LNCAP (cell line): ENCODE measurements at regions not wholly inside any gene's neighbourhood (a gene's known extent, or its start where the extent isn't known, plus 50 kb on each side); places are given as distances from the start of the nearest gene placed in this dataset.

Experiments used
- CTCF ChIP-seq: fragments of 450-650 bp; IDR thresholded peaks from 2 replicates; pipeline ENCODE4 v1.5.1; 2017; ENCODE audit warnings: mild to moderate bottlenecking

DNA sequence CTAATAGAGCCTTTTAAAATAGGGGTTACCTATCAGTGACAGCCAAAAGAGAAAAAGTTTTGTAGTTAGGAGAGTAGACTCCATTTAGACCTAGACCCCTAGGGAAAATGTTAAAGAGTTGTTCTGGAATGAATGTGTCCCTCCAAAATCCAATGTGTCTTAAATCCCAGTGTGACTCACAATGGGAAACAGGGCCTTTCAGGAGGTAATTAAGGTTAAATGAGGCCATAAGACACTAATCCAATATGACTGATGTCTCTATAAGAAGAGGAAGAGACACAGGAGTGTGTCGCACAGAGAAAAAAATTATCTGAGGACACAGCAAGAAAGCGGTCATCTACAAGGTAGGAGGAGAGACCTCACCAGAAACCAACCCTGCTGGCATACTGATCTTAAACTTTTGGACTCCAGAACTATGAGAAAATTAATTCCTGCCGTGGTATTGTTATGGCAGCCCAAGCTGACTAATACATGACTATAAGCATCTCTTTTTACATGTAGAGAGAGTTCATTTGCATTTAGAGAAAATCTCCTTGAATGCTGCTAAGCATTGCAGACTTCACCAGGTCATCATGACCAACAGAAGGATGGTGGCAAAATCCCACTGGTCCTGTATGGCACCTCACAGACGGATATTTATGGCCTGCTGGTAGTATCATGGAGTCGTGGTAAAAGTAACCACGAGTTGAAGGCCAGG, 259.6 kb upstream of the TMTC1 start:
- TF ChIP-seq CTCF: no peak

DNA sequence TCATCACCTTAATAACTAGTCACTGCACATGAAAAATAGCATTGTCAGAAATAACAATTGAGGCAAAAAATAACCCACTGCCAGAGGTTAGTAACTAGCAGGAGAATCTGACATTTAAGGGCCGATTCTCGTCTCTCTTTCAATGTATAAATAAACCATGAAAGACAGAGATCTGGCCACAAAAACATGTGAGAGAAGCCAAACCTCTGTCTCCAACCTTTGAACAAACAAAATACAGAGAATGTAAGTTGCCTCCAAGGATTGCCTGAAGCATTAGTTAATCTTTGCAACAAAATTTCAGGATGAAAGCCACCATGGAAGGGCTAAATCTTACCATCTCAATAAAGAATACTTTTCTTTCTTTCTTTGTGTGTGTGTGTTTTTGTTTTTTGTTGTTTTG, 257.4 kb upstream of the TMTC1 start:
- no peak for TF ChIP-seq CTCF

DNA sequence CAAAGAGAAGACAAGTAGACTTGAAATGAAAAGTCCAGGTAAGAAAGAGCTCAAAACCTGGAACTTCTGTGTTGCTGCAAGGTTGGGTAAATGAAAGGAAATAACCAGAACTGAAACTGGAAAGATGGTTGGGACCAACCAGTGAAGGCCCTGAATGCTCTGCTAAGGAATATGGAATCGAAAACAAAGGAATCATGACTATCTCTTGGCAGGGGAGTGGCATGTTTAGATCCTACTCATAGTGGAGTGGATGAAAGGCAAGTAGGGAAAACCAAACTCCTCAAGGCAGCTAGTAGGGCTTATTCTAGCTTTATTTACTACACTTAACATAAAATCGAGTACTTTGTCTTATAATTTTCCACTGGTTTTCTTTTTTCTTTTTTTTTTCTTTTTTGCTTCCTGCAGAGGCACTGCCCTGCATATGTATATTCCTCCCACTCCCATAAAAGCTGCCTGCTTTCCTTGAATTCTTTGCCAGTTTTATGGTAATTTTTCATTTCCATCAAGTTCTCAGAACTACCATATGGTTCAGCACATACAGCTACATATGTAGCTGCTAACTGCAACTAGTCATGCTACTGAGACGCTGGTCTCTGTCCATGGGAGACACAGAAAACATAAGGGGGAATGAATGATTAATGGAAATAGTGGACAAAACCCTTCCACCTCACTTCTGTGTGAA, 247.1 kb upstream of the TMTC1 start:
- TF ChIP-seq CTCF: no peak

GRCh38 chr12:30026621-30027234, 243.0 kb upstream of the TMTC1 start:
- TF ChIP-seq CTCF: no peak

GRCh38 chr12:30025317-30025716, 241.6 kb upstream of the TMTC1 start:
- no peak for TF ChIP-seq CTCF

GRCh38 chr12:30023186-30023585, 239.4 kb upstream of the TMTC1 start:
- TF ChIP-seq CTCF: no peak

DNA sequence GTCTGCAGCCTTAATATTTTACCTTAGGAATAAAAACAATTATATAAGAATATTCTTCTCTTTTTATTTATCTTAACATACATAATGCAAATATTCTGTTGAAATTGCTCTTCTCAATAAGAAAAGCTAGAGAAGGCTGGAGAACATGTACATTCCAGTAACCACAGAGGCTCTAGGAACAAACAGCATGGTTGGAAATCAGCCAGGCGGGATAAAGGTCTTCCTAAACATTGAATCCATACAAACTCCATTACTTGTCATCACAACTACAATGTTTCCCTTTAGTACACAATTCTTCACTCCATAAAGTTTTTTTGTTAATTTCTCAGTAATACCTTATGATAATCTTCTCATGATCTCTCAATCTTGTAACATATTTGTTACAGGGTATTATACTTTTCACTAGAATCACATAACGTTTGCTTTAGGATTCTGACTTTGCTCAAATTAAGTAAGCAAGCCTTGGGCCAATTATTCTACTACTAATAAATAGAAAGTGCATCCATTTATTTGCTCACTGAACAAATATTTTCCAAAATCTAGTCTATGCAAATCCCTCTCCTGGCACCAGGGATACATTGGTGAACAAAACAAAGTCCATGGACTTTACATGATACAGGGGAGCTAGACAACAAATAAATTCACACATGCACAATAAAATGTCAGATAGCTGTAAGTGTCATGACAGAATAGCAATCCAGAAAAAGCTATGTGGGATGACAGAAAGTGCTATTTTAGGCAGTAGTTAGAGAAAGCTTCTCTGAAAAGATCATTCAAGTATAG, 237.5 kb upstream of the TMTC1 start:
- no peak for TF ChIP-seq CTCF
